GM19452 (cell line): ENCODE measurements at regions not wholly inside any gene's neighbourhood (a gene's known extent, or its start where the extent isn't known, plus 50 kb on each side); places are given as distances from the start of the nearest gene placed in this dataset.

Experiments used
- ATAC-seq: cut with Tn5 transposase; IDR thresholded peaks from one replicate; pipeline ENCODE4 v1.9.1; 2021; ENCODE audit not compliant: unreplicated experiment

- no peak for ATAC-seq
Observed at GRCh38 chr10:4137299-4137698, 352.3 kb upstream of the KLF6 start.

DNA sequence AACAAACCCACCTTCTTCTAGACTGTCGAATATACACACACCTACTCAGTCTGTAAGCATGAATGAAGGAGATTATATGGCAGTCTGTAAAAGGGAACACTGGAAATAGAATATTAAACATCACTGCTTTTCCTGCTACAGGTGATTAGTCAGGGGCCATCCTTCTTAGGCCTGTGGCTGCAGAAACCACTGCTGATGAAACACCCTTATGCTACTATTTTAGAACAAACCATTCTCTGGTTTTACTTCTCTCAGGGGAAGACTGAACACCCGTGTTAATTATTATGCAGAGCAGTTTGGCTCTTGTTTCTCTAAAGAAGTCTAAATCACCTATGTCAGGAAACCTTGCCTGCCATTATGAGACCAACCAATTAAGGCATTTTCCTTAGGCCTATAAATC, 351.1 kb upstream of the KLF6 start:
- ATAC-seq: peak; percentile 74

GRCh38 chr10:4132216-4132556, 347.2 kb upstream of the KLF6 start:
- no peak for ATAC-seq

DNA sequence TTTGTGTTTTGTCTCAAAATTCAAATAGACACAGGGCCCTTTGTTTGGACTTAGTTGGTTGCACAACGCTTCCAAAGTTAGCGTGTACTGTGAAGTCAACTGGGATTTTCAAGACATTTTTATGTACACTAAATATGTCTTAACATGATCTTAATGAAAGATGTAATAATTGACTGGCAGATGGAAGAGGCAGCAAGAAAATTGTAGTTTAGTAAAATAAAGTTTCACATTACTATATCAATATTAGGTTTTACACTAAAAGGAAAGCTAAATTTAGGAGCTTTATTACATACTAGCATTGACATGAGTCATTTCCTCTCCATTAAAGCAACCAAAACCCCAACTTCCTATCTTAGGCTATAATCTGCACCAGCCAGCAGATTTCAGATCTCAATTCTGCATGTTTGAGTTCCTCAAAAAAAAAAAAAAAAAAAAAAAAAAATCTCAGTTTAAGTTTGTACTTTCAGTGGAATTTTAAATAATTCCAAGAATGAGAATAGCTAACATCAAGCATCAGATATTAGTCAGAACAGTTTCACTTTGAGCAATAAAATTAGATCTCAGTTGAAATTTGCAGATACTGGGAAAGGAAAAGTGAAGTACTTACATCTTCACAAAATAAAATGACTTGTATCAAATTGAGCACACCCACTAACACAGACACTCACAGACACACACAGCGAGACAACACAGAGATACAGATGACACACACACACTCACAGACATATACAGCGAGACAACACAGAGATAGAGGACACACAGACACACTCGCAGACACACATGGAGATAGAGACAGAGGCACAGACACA, 346.6 kb upstream of the KLF6 start:
- ATAC-seq: peak; percentile 60

DNA sequence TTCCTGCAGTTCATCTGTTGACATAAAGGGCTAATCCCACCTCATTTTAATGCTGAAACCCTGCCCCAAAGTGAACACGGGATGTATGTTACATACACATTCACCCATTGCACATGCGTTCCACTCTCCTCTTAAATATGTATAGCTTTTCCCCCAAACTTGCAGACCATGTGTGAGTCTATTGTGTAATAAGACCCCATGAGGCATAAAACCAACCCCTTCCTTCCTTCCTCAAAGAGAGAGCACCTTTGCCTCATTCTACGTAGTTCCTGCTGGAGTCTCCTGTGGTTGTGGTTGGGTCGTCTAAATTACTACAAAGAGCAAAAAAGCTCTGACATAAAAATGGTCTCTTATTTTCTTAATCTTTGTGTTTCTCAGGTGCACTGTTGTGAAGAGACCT, 345.7 kb upstream of the KLF6 start:
- no peak for ATAC-seq

- ATAC-seq: no peak
Observed at GRCh38 chr10:4129866-4130477, 345.0 kb upstream of the KLF6 start.

- ATAC-seq: peak; percentile 67
Observed at GRCh38 chr10:4127518-4128315, 342.7 kb upstream of the KLF6 start.

GRCh38 chr10:4125776-4126175, 340.8 kb upstream of the KLF6 start:
- ATAC-seq: no peak

DNA sequence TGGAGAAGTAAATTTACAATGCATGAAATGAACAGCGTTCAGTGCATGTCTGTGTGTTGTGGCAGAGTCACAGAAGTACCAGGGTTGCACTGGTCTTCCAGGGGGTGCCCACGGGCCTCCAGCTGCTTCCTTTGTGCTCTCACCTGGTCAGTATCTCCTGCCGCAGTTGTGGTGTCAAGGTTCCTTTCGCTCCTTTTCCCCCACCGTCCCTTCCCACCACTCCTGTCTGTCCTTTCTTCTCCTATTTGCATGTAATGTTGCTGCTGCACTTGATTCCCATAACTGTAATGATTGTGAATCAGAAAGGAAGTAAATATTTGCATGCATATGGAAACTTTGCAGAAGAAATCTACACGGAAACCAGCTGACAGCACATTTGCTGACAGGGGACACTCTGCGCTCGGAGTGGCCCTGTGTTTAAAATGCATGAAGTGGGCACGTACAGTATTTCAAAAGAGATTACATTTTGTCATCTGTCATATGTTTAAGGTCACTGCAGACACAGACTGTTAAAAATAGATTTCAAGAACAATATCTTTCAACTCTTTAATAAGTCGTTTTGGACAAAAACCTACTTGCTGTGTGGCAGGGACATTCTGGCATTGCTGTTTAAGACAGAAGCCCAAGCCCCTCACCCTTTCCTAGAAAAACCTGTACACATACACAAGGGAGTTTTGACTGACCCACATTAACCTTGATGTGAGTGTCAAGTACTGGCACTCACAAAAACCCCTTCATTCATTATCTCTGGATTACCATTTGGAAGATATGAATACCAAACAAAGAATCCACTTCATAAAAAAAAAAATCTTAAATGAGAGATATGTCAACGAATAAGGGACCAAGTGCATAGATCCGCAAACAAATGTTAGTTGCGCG, 336.7 kb upstream of the KLF6 start:
- peak; percentile 81 for ATAC-seq

- no peak for ATAC-seq
Observed at GRCh38 chr10:4120096-4120853, 335.3 kb upstream of the KLF6 start.

GRCh38 chr10:4119107-4119506, 334.1 kb upstream of the KLF6 start:
- ATAC-seq: no peak

- no peak for ATAC-seq
Observed at GRCh38 chr10:4117604-4118003, 332.6 kb upstream of the KLF6 start.

DNA sequence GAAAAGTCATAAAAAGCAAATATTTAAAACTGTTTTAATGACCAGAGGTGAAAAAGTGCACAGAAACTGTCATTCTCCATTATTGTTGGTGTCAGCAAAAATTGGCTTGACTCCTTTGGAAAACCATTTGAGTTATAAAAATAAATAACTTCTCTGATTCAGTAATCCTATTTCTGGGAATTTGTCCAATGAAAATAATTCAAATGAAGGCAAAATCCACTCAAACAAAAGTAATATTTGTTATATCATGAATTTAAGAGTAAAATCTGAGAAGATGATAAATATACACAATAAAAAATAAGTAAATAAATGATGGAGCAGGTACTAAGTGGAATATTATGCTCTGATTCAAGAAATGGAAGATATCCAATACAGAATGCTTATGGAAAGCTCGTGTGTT, 326.6 kb upstream of the KLF6 start:
- no peak for ATAC-seq

DNA sequence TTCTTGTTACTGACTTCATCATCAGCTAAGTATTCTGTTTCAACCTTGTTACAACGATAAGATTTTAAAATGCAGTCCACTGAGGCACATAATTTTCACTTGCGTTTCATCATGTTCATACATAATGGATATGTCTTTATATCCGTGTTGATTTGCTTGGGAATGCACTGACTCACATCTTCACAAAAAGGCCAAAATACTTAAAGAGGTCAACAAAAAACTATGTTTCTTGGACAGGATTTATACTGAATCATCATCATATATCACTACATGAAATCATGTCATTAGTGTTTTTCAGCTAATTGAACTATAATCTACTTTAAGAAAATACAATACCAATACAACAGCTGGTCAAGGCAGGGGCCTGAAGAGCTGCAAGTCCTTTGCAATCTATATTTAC, 324.5 kb upstream of the KLF6 start:
- no peak for ATAC-seq

DNA sequence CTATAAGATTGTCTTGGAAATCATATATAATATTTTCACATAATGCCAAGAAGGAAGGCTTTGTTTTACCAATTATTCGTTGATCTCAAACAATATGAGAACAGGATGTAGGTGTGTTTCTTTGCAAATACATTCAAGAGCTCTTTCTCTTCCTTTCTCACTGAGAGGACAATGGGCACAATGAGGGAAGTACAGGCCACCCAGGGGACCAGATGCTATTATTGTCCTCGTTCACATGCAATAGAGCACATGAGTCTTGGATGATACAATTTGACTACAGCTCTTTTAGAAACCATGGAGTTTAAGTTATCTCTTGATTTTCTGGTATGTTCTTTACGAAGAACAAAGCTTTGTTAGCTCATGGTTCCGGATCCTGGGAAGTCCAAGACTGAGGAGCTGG, 323.7 kb upstream of the KLF6 start:
- no peak for ATAC-seq

- no peak for ATAC-seq
Observed at GRCh38 chr10:4107285-4107851, 322.4 kb upstream of the KLF6 start.

GRCh38 chr10:4103603-4104002, 318.6 kb upstream of the KLF6 start:
- no peak for ATAC-seq

GRCh38 chr10:4102802-4103344, 317.9 kb upstream of the KLF6 start:
- ATAC-seq: no peak

DNA sequence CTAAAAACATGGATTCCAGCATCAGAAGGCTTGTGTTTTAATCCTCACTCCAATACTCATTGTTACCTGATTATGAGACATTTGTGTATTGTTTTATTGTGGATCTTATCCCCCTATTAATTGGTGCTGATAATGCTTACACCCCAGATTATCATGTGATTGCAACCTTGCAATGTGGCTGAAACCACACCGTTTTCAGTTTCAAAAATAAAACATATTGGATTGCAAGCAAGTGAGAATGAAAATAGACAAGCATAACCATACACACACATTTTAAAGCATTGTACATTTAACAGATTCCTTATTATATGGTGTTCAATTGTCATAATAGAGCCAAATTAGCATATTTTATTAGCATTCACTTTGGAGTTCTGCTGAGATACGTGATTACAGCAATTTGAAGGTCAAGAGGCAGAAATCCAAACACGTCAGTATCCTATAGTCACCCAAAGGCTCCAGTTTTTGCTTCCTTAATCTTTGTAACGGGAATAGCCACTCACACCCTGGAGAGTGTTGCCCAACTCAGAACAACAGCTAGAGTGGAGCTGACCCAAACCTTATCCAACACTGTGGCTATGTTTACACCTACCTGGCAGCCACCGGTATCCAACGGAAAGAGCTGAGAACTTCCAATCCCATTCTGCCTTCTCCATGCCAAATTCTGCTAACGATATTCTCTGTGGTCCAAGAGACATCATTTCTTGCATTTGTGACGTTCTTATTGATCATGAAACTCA, 317.1 kb upstream of the KLF6 start:
- ATAC-seq: no peak
